Mesodermal cell (in vitro differentiated cells): ENCODE measurements at regions not wholly inside any gene's neighbourhood (a gene's known extent, or its start where the extent isn't known, plus 50 kb on each side); places are given as distances from the start of the nearest gene placed in this dataset.
"Not testable (repeated sequence)": the region's sequence is repeated elsewhere in the genome, so short reads cannot be mapped to it uniquely, and the experiment has no call there.

Source experiments
- H3K27ac ChIP-seq: 2 replicates; pipeline ENCODE4 v1.7.0; 2013; ENCODE audit warnings: mild to moderate bottlenecking, low read depth, low read length, moderate library complexity; ENCODE audit not compliant: severe bottlenecking
- H3K36me3 ChIP-seq: 2 replicates; pipeline ENCODE4 v1.7.1; 2013; ENCODE audit warnings: mild to moderate bottlenecking, low read length, moderate library complexity; ENCODE audit not compliant: control insufficient read depth, insufficient read depth
- H3K4me1 ChIP-seq: one replicate; pipeline ENCODE4 v1.7.1; 2013; ENCODE audit warnings: mild to moderate bottlenecking, low read length; ENCODE audit not compliant: insufficient read depth, control insufficient read depth, poor library complexity, severe bottlenecking
- H3K4me3 ChIP-seq: 2 replicates; pipeline ENCODE4 v1.7.0; 2013; ENCODE audit warnings: low read length, control low read depth, mild to moderate bottlenecking; ENCODE audit not compliant: insufficient read depth, poor library complexity, severe bottlenecking; ENCODE audit errors: extremely low read depth
- H3K9me3 ChIP-seq: 2 replicates; pipeline ENCODE4 v1.7.1; 2013; ENCODE audit warnings: mild to moderate bottlenecking, low read length, moderate library complexity; ENCODE audit not compliant: control insufficient read depth
- WGBS, 2 experiments: methylation state at CpG; one replicate each; pipeline ENCODE4 v1.1.5; 2013; ENCODE audit warnings: missing lambda C conversion rate in 2 of 2; ENCODE audit not compliant: insufficient coverage in 2 of 2; 5-methylcytosine and 5-hydroxymethylcytosine counted together

DNA sequence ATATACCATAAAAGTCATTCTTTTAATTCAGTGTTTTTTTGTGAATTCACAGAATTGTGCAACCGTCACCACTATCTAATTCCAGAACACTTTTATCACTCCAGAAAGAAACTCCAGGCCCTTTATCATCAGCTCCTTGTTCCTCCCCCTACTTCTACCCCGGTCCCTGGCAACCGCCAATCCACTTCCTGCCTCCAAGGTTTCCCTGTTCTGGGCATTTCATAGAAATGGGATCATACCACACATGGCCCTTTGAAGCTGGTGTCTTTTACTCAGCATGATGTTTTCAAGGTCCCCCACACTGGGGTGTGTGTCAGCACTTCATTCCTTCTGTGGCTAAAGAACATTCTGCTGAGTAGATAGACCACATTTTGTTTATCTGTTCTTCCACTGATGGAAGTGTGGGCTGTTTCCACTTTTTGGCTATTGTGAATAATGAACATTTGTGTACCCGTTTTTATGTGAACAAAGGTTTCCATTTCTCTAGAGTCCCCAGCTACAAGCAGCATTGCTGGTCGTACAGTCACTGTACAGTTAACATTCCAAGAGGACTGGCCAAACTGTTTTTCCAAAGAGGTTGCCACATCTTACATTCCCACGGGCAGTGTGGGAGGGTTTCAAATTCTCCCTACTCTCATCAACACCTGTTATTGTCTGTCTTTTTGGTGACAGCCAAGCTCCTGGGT, 75.8 kb upstream of the ZNF469 start:
- Histone ChIP-seq H3K4me3 (no peak overlapping the region), H3K4me1 (peaks cover 44% of the 10 kb centered on the region), H3K27ac (peak overlapping the region; percentile 89)

GRCh38 chr16:88308441-88309173, 74.2 kb upstream of the ZNF469 start:
- no peaks in the 10 kb centered on the region for H3K36me3 ChIP-seq
- 90 to 94% methylated on average over 4 of the region's 5 CpGs for WGBS, 2 experiments
- no peak overlapping the region for H3K27ac ChIP-seq
- H3K4me1 ChIP-seq, result peaks cover 38% of the 10 kb centered on the region
- peaks cover 27% of the 10 kb centered on the region for H3K9me3 ChIP-seq
- H3K4me3 ChIP-seq, result no peak overlapping the region

More for the DNA sequence above, 75.8 kb upstream of the ZNF469 start:
- Histone ChIP-seq H3K9me3 (peaks cover 26% of the 10 kb centered on the region), H3K36me3 (no peaks in the 10 kb centered on the region)
- WGBS, 2 experiments, result 73 to 85% methylated on average over 4 of the region's 6 CpGs

DNA sequence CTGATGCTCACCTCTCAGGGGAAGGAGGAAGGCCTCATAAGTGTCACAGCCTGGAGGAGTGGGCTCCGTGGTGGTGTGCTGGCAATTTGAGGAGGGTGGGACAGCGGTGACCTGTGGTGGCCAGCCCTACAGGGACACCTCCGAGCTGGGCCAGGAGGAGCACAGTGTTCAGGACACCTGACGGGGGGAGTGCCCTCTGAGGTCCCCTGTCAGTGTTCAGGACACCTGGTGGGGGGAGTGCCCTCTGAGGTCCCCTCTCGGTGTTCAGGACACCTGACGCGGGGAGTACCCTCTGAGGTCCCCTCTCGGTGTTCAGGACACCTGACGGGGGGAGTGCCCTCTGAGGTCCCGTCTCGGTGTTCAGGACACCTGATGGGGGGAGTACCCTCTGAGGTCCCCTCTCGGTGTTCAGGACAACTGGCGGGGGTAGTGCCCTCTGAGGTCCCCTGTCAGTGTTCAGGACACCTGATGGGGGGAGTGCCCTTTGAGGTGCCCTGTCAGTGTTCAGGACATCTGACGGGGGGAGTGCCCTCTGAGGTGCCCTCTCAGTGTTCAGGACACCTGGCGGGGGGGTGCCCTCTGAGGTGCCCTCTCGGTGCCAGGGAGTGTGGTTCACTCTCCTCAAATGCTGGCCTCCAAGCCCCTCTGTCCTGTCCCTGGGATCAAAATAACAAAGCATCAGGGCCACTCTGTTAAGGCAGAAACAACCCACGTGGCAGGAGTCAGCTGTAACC, 73.4 kb upstream of the ZNF469 start:
- Histone ChIP-seq H3K4me3 (no peak overlapping the region), H3K36me3 (no peaks in the 10 kb centered on the region), H3K9me3 (peaks cover 27% of the 10 kb centered on the region), H3K4me1 (peaks cover 31% of the 10 kb centered on the region), H3K27ac (no peak overlapping the region)
- WGBS, 2 experiments, result 91% methylated on average over 17 of the region's 17 CpGs

DNA sequence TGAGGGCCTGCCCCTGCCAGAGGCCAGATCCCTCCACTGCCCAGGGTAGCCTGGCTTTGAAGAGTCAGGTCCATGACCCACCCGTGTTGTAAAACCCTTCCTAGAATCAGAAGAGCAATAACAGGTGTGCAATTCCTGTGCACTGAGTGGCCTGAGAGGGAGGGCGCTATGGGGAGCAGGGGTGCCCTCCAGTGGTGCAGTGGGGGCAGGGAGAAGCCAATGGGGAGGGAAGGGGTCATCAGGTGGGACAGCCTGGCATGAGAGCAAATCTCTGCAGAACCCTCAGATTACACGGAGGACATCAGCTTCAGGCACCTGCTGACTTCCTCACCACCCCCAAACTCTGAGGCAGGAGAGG, 72.9 kb upstream of the ZNF469 start:
- Histone ChIP-seq H3K9me3 (peaks cover 27% of the 10 kb centered on the region), H3K36me3 (no peaks in the 10 kb centered on the region), H3K4me3 (no peak overlapping the region), H3K27ac (no peak overlapping the region), H3K4me1 (peaks cover 25% of the 10 kb centered on the region)
- 71 to 88% methylated on average over 1 of the region's 3 CpGs for WGBS, 2 experiments

- 93 to 94% methylated on average over 12 to 13 of the region's 14 CpGs for WGBS, 2 experiments
- peaks cover 22% of the 10 kb centered on the region for H3K4me1 ChIP-seq
These were observed 71.8 kb upstream of the ZNF469 start for GRCh38 chr16:88310796-88311605.

GRCh38 chr16:88311860-88312259, 70.9 kb upstream of the ZNF469 start:
- Histone ChIP-seq H3K4me1 (peaks cover 17% of the 10 kb centered on the region), H3K9me3 (peaks cover 27% of the 10 kb centered on the region)
- H3K27ac ChIP-seq, H3K36me3 ChIP-seq, H3K4me3 ChIP-seq: not testable (repeated sequence)

More at GRCh38 chr16:88310796-88311605, 71.8 kb upstream of the ZNF469 start:
- H3K27ac ChIP-seq, result no peak overlapping the region
- H3K36me3 ChIP-seq, result no peaks in the 10 kb centered on the region
- H3K4me3 ChIP-seq, result no peak overlapping the region
- peaks cover 27% of the 10 kb centered on the region for H3K9me3 ChIP-seq

DNA sequence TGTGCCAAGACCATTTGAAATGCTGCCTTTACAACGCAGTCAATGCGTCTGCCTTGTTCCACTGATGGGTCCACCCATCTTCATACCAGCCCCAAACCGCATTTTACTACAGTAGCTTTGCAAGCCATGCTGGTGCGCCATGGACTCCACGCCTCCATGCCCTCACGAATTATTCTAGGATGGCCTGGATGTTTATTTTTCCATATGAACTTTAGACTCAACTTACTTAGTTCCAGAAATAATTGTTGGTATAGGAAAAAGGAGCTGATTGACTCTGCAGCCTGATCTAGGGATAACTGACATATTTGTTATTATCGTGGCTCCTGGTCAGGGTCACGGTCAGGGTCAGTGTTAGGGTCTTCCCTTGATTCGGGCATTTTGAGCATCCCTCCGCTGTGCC, 70.0 kb upstream of the ZNF469 start:
- no peaks in the 10 kb centered on the region for H3K36me3 ChIP-seq
- peaks cover 25% of the 10 kb centered on the region for H3K9me3 ChIP-seq
- H3K4me3 ChIP-seq, result no peak overlapping the region
- WGBS, 2 experiments, result 89 to 100% methylated on average over 5 to 8 of the region's 10 CpGs
- no peak overlapping the region for H3K27ac ChIP-seq
- H3K4me1 ChIP-seq, result peaks cover 13% of the 10 kb centered on the region

DNA sequence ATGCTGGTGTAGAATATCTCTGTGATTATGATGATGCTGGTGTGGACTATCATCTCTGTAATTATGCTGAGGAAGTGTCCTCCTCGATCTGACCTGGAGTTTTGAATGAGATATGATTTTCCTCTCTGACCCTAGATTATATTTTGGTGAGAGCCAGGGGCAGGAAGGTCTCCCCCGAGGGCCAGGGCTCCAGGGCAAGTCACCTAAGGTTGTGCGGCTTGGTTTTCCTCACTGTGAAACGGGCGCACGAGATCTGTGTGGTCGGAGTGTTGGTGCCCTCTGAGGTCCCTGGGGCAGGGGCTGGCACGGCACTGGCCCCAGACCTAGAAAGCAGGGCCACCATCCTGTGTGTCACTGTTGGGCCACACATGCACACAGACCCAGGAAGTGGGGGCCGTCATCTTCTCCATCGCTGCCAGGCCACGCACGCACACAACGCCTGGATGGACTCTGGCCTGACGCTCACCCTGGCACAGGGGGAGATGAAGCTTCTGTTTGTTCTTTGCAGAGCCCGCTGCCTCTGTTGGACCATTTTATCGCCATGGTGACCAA, 67.7 kb upstream of the ZNF469 start:
- Histone ChIP-seq H3K36me3 (no peaks in the 10 kb centered on the region), H3K27ac (no peak overlapping the region), H3K4me3 (no peak overlapping the region), H3K4me1 (peaks cover 17% of the 10 kb centered on the region), H3K9me3 (peaks cover 18% of the 10 kb centered on the region)
- 94 to 96% methylated on average over 15 to 16 of the region's 16 CpGs for WGBS, 2 experiments

DNA sequence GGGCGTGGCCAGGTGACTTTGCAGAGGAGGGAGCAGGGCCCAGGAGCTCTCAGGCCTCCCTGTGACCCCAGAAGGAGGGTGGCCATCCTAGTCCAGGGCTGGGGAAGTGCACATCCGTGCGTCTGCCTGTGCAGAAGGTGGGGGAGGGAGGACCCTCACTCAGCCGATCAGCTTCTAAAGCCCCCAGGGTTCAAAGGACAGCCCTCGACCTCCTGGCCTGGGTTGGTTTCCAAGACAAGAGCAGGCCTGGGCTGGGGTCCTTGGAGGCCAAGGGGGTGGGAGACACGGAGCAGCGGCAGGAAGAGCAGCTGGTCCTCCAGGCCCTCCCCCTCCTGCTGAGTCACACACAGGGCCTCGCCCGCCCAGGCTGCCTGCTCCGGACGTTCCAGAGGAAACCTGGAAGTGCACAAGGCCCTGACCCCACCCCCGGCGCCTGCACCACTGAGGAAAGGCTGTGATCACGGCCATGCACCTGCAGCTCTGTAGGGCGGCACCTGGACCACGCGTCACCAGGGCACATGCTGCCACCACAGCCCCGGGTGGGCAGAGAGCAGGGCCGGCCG, 67.1 kb upstream of the ZNF469 start:
- WGBS, 2 experiments, result 62 to 68% methylated on average over 15 to 18 of the region's 20 CpGs
- no peaks in the 10 kb centered on the region for H3K36me3 ChIP-seq
- H3K4me1 ChIP-seq, result peaks cover 17% of the 10 kb centered on the region
- no peak overlapping the region for H3K4me3 ChIP-seq
- H3K27ac ChIP-seq, result no peak overlapping the region
- H3K9me3 ChIP-seq, result peaks cover 18% of the 10 kb centered on the region

DNA sequence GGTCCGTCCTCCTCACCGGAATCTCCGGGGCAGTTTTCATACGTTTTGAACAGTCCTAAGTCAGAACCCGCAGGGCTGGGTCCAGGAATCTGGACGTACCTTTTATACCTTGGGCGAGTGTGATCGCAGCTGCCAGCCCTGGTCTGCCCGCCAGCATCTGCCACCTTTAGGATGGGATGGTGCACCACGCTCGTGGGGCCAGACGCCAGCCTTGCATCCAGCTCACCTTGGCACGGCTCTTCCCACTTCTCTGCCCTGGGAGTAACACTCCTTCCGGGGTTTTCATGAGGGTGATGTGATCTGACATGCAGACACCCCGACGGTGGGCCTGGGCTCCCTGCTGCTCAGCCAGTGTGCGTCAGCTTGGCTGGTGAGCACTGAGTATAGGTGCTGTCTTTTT, 66.6 kb upstream of the ZNF469 start:
- no peak overlapping the region for H3K4me3 ChIP-seq
- H3K36me3 ChIP-seq, result no peaks in the 10 kb centered on the region
- H3K4me1 ChIP-seq, result peaks cover 17% of the 10 kb centered on the region
- 92 to 93% methylated on average over 12 of the region's 17 CpGs for WGBS, 2 experiments
- no peak overlapping the region for H3K27ac ChIP-seq
- peaks cover 19% of the 10 kb centered on the region for H3K9me3 ChIP-seq
